Lung microvascular endothelial cell (primary cell): ENCODE measurements at regions not wholly inside any gene's neighbourhood (a gene's known extent, or its start where the extent isn't known, plus 50 kb on each side); places are given as distances from the start of the nearest gene placed in this dataset.
"Not testable (repeated sequence)": the region's sequence is repeated elsewhere in the genome, so short reads cannot be mapped to it uniquely, and the experiment has no call there.

Experiments used
- DNase-seq, 2 donors: peaks; one replicate each; pipeline versions ENCODE4 v3.0.0 to v3.0.0-alpha.2; 2010; ENCODE audit warnings: low read depth in 2 of 2

GRCh38 chr5:101662263-101662662 is 633.8 kb downstream of the SLCO4C1 start:
- no peak for DNase-seq

- no peak for DNase-seq
Measured at GRCh38 chr5:101658433-101658832, 637.7 kb downstream of the SLCO4C1 start.

- DNase-seq = no peak
Measured at GRCh38 chr5:101653996-101654395, 642.1 kb downstream of the SLCO4C1 start.

- no peak for DNase-seq
Measured at GRCh38 chr5:101647861-101648260, 648.2 kb downstream of the SLCO4C1 start.

- DNase-seq = no peak
Measured at GRCh38 chr5:101643794-101644193, 652.3 kb downstream of the SLCO4C1 start.

- DNase-seq = no peak
Measured at GRCh38 chr5:101637599-101637998, 658.5 kb downstream of the SLCO4C1 start.

- not testable (repeated sequence) for DNase-seq
Measured at GRCh38 chr5:101627770-101628169, 668.3 kb downstream of the SLCO4C1 start.

GRCh38 chr5:101626572-101626971 is 669.5 kb downstream of the SLCO4C1 start:
- no peak for DNase-seq

GRCh38 chr5:101611039-101611438 is 685.0 kb downstream of the SLCO4C1 start:
- DNase-seq = no peak

- DNase-seq = no peak
Measured at GRCh38 chr5:101608322-101608721, 687.8 kb downstream of the SLCO4C1 start.

GRCh38 chr5:101605700-101606099 is 690.4 kb downstream of the SLCO4C1 start:
- no peak for DNase-seq

GRCh38 chr5:101600614-101601013 is 695.5 kb downstream of the SLCO4C1 start:
- no peak for DNase-seq

GRCh38 chr5:101590384-101590783 is 687.3 kb upstream of the ST8SIA4 start:
- DNase-seq = no peak

GRCh38 chr5:101585366-101585765 is 682.3 kb upstream of the ST8SIA4 start:
- no peak for DNase-seq

- no peak for DNase-seq
Measured at GRCh38 chr5:101580591-101580990, 677.5 kb upstream of the ST8SIA4 start.

- DNase-seq = no peak
Measured at GRCh38 chr5:101574017-101574416, 670.9 kb upstream of the ST8SIA4 start.

GRCh38 chr5:101561018-101561417 is 657.9 kb upstream of the ST8SIA4 start:
- DNase-seq = no peak

GRCh38 chr5:101543780-101544179 is 640.7 kb upstream of the ST8SIA4 start:
- DNase-seq = no peak

GRCh38 chr5:101539315-101539714 is 636.2 kb upstream of the ST8SIA4 start:
- DNase-seq = no peak

GRCh38 chr5:101535626-101536025 is 632.5 kb upstream of the ST8SIA4 start:
- no peak for DNase-seq

- DNase-seq = no peak
Measured at GRCh38 chr5:101534491-101535110, 631.5 kb upstream of the ST8SIA4 start.

- DNase-seq = no peak
Measured at GRCh38 chr5:101532430-101532829, 629.3 kb upstream of the ST8SIA4 start.

- no peak for DNase-seq
Measured at GRCh38 chr5:101531026-101531425, 627.9 kb upstream of the ST8SIA4 start.

- DNase-seq = not testable (repeated sequence)
Measured at GRCh38 chr5:101529094-101529493, 626.0 kb upstream of the ST8SIA4 start.
